Coronary artery (tissue), 2 donors: ENCODE measurements at regions not wholly inside any gene's neighbourhood (a gene's known extent, or its start where the extent isn't known, plus 50 kb on each side); places are given as distances from the start of the nearest gene placed in this dataset.
"Not testable (repeated sequence)": the region's sequence is repeated elsewhere in the genome, so short reads cannot be mapped to it uniquely, and the experiment has no call there.

Experiments used
- DNase-seq: peaks from one replicate; pipeline ENCODE4 v3.0.0-alpha.2; 2017; ENCODE audit warnings: low spot score
- H3K27ac ChIP-seq, 2 donors: fragments of 200-600 bp; sonication (generic); one replicate each; pipeline ENCODE4 v1.5.1; 2016 to 2019
- H3K4me3 ChIP-seq: fragments of 200-600 bp; sonication (generic); 2 replicates; pipeline ENCODE4 v1.5.1; 2016; ENCODE audit warnings: mild to moderate bottlenecking, moderate library complexity
- TF ChIP-seq, protein P1 (sequence below): fragments of 200-600 bp; sonication (generic); IDR thresholded peaks from one replicate; pipeline ENCODE4 v1.5.1; 2019; ENCODE audit warnings: antibody characterized with exemption

DNA sequence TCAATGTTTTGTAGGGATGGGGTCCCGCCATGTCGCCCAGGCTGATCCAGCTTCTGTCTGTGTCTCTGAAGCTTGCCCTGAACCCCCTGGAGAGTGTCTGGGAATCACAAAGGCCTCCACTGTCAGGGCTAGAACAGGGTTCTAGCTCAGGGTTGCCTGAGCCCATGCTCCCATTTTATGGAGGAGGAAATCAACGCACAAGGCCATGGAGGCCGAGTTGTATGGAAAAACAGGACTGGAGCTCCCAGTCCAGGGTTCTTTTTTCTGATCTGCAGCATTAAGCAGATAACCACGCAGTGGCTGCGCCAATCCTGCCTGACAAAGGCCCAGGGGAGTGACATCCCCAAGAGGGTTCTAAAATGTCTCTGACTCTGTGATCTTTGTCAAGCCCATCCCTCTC, 67.6 kb upstream of the NBPF3 start:
- Histone ChIP-seq H3K27ac (no peak overlapping the region), H3K4me3 (no peak overlapping the region)
- TF ChIP-seq, protein P1, sequence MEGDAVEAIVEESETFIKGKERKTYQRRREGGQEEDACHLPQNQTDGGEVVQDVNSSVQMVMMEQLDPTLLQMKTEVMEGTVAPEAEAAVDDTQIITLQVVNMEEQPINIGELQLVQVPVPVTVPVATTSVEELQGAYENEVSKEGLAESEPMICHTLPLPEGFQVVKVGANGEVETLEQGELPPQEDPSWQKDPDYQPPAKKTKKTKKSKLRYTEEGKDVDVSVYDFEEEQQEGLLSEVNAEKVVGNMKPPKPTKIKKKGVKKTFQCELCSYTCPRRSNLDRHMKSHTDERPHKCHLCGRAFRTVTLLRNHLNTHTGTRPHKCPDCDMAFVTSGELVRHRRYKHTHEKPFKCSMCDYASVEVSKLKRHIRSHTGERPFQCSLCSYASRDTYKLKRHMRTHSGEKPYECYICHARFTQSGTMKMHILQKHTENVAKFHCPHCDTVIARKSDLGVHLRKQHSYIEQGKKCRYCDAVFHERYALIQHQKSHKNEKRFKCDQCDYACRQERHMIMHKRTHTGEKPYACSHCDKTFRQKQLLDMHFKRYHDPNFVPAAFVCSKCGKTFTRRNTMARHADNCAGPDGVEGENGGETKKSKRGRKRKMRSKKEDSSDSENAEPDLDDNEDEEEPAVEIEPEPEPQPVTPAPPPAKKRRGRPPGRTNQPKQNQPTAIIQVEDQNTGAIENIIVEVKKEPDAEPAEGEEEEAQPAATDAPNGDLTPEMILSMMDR: no peak
- DNase-seq: no peak

DNA sequence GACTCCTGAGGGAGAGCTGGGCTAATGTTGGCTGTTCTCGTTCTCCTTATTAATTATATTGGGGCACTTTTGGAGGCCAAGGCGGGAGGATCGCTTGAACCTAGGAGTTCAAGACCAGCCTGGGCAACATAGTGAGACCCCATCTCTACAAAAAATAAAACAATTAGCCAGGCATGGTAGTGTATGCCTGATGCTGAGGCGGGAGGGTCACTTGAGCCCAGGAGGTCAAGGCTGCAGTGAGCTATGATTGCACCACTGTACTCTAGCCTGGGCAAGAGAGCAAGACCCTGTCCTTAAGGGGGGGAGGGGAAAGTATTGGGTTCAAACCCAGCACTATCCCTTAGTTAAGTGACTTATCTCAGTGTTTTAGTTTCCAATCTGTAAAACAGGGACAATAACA, 70.0 kb upstream of the NBPF3 start:
- Histone ChIP-seq H3K27ac (no peak overlapping the region), H3K4me3 (no peak overlapping the region)
- TF ChIP-seq, protein P1: no peak
- DNase-seq: no peak

DNA sequence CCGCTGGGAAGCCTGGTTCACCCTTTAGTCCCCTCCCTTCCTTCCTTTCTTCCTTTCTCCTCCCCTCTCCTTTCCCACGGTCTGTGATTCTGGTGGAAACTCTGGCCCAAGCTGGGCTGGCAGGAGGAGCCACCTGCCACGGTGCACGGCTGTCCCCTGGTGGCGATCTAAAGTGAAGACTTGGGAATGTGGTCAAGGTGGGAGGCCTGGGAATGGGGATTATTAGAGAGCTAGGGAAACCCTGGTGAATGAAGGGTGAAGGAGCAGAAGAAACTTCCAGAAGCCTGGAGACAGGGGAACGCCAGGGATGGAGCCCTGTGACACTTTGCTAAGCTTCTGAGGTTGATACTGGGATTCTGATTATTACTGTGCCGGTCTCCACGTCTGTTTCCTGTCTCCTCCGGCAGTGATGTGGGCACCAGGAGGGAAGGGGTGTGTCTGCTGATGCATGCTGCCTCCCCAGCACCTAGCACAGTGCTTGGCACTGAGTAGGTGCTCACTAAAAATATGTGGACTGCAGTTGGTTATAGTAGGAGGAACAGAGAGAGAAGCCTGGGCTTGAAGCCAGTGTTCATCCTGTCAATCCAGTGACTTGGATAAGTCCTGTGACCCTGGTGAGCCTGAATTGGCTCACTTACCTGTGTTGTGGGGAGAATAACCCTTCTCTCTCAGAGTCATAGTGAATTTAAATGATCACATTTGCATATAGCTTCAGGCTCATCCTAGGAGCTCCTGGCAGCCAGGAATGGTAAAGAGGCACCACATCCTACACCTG, 71.2 kb upstream of the NBPF3 start:
- Histone ChIP-seq H3K4me3 (no peak overlapping the region), H3K27ac (no peak overlapping the region)
- TF ChIP-seq, protein P1: peak; percentile 98
- DNase-seq: peak; percentile 90

DNA sequence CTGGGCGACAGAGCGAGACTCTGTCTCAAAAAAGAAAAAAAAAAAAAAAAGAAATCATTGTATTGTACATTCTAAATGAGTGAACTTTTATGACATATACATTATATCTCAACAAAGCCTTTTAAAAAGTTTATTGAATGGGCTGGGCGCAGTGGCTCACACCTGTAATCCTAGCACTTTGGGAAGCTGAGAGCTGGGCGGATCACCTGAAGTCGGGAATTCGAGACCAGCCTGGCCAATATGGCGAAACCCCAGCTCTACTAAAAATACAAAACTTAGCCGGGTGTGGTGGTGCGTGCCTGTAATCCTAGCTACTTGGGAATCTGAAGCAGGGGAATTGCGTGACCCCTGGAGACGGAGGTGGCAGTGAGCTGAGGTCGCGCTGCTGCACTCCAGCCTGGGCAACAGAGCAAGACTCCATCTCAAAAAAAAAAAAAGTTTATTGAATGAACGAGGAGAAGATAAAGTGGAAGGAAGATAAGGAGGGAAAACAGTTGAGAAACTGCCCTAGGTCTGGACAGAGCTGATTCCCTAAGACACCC, 71.9 kb upstream of the NBPF3 start:
- not testable (repeated sequence) for DNase-seq, H3K27ac ChIP-seq, H3K4me3 ChIP-seq

DNA sequence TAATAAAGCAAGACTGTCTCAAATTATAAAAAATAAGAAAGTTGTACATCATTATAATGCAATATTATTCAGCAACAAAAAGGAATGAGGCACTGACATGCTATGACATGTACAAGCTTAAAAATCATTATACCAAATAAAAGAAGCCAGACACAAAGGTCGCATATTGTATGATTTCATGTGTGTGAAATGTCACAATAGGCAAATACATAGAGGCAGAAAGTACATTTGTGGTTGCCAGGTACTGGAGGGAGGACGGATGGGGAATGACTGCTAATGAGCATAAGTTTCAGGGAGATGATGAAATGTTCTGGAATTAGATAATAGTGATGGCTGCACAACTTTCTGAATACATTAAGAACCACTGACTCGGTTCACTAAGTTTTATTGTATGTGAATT, 73.6 kb upstream of the NBPF3 start:
- no peak overlapping the region for H3K4me3 ChIP-seq
- TF ChIP-seq, protein P1: no peak
- H3K27ac ChIP-seq: no peak overlapping the region
- no peak for DNase-seq

DNA sequence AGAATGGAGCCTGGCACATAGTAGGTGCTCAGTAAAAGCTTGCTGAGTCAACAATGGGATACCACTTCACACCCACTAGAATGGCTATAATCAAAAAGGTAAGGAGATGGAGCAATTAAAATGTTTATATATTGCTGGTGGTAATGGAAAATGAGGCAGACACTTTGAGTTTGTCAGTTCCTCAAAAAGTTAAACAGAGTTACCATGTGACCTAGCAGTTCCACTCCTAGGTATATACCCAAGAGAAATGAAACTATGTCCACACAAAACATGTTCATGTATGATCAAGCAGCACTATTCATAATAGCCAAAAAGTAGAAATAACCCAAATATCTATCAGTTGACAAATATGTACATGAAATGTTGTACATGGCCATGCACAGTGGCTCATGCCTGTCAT, 74.8 kb upstream of the ECE1 start:
- no peak for DNase-seq
- Histone ChIP-seq H3K4me3 (no peak overlapping the region), H3K27ac (no peak overlapping the region)
- TF ChIP-seq, protein P1: no peak

DNA sequence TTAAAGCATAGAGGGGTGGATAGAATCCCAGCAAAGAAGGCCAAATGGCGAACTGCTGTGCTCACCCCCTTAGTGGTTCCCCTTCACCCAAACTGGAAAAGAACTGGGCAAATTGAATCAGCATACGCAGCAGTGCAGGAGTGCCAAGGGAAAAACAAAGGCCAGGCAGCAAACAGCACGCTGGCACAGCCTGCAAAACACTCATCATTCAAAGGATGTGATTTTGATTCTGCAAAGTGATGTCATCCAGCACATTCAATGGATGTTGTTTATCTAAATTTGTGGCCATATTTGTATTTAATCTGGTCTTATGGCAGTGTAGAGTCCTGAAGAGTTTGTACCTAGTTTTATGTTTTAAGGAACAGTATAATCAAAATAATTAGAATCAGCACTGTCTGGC, 71.8 kb upstream of the ECE1 start:
- no peak for DNase-seq

More for the DNA sequence above, 71.8 kb upstream of the ECE1 start:
- Histone ChIP-seq H3K4me3 (no peak overlapping the region), H3K27ac (peak overlapping the region in 1 of 2 donors; percentile 48)
- TF ChIP-seq, protein P1: no peak
